CD4-positive, alpha-beta T cell treated with Interleukin-17A for 1 hour (primary cell): ENCODE measurements at regions not wholly inside any gene's neighbourhood (a gene's known extent, or its start where the extent isn't known, plus 50 kb on each side); places are given as distances from the start of the nearest gene placed in this dataset.
"Not testable (repeated sequence)": the region's sequence is repeated elsewhere in the genome, so short reads cannot be mapped to it uniquely, and the experiment has no call there.

Source experiments
- DNase-seq: peaks from one replicate; pipeline ENCODE4 v3.0.0-alpha.2; 2020

- DNase-seq, result no peak
These were observed 99.8 kb upstream of the PMCH start for GRCh38 chr12:102297412-102297811.

- DNase-seq, result no peak
These were observed 96.9 kb upstream of the PMCH start for GRCh38 chr12:102294568-102294967.

- not testable (repeated sequence) for DNase-seq
These were observed 94.1 kb upstream of the PMCH start for GRCh38 chr12:102291498-102292440.

GRCh38 chr12:102289702-102290101 lies 92.1 kb upstream of the PMCH start:
- not testable (repeated sequence) for DNase-seq

- DNase-seq, result no peak
These were observed 83.6 kb upstream of the PMCH start for GRCh38 chr12:102281231-102281630.

GRCh38 chr12:102255687-102256086 lies 58.1 kb upstream of the PMCH start:
- DNase-seq, result not testable (repeated sequence)

GRCh38 chr12:102251005-102251404 lies 53.4 kb upstream of the PMCH start:
- not testable (repeated sequence) for DNase-seq

- no peak for DNase-seq
These were observed 51.6 kb upstream of the PMCH start for GRCh38 chr12:102249079-102249841.
